ENCODE measurements at regions not wholly inside any gene's neighbourhood (a gene's known extent, or its start where the extent isn't known, plus 50 kb on each side); places are given as distances from the start of the nearest gene placed in this dataset.

- DNase-seq (ENCODE audit: low spot score), result no peak
Measured at GRCh38 chr6:165952514-165952913, 215.1 kb downstream of the TBXT start.

- DNase-seq (ENCODE audit: low spot score), result no peak
Measured at GRCh38 chr6:165950316-165950715, 217.3 kb downstream of the TBXT start.

GRCh38 chr6:165949324-165949723, 218.3 kb downstream of the TBXT start:
- no peak for DNase-seq (ENCODE audit: low spot score)

- no peak for DNase-seq (ENCODE audit: low spot score)
Measured at GRCh38 chr6:165944002-165944466, 223.6 kb downstream of the TBXT start.

- no peak for DNase-seq (ENCODE audit: low spot score)
Measured at GRCh38 chr6:165941786-165942185, 225.9 kb downstream of the TBXT start.

- no peak for DNase-seq (ENCODE audit: low spot score)
Measured at GRCh38 chr6:165941249-165941775, 226.3 kb downstream of the TBXT start.

- no peak for DNase-seq (ENCODE audit: low spot score)
Measured at GRCh38 chr6:165940366-165940765, 227.3 kb downstream of the TBXT start.

GRCh38 chr6:165939601-165940290, 227.9 kb downstream of the TBXT start:
- DNase-seq (ENCODE audit: low spot score), result no peak

GRCh38 chr6:165939047-165939446, 228.6 kb downstream of the TBXT start:
- DNase-seq (ENCODE audit: low spot score), result no peak

GRCh38 chr6:165937564-165938358, 229.9 kb downstream of the TBXT start:
- DNase-seq (ENCODE audit: low spot score), result no peak

GRCh38 chr6:165936660-165937059, 231.0 kb downstream of the TBXT start:
- DNase-seq (ENCODE audit: low spot score), result no peak

GRCh38 chr6:165936096-165936495, 231.6 kb downstream of the TBXT start:
- DNase-seq (ENCODE audit: low spot score), result no peak

GRCh38 chr6:165931675-165932074, 236.0 kb downstream of the TBXT start:
- DNase-seq (ENCODE audit: low spot score), result no peak

- no peak for DNase-seq (ENCODE audit: low spot score)
Measured at GRCh38 chr6:165930668-165931214, 236.9 kb downstream of the TBXT start.

- DNase-seq (ENCODE audit: low spot score), result no peak
Measured at GRCh38 chr6:165929607-165930006, 238.0 kb downstream of the TBXT start.

- DNase-seq (ENCODE audit: low spot score), result no peak
Measured at GRCh38 chr6:165926378-165926777, 241.3 kb downstream of the TBXT start.

GRCh38 chr6:165925474-165926156, 242.0 kb downstream of the TBXT start:
- DNase-seq (ENCODE audit: low spot score), result no peak

- no peak for DNase-seq (ENCODE audit: low spot score)
Measured at GRCh38 chr6:165922309-165922794, 245.3 kb downstream of the TBXT start.

GRCh38 chr6:165920896-165921671, 246.6 kb downstream of the TBXT start:
- no peak for DNase-seq (ENCODE audit: low spot score)

- DNase-seq (ENCODE audit: low spot score), result no peak
Measured at GRCh38 chr6:165917576-165917975, 250.1 kb downstream of the TBXT start.

GRCh38 chr6:165915022-165915770, 252.2 kb upstream of the PDE10A start:
- no peak for DNase-seq (ENCODE audit: low spot score)

All from AG08395 (cell line).